SU-DHL-6 (cell line): ENCODE measurements at regions not wholly inside any gene's neighbourhood (a gene's known extent, or its start where the extent isn't known, plus 50 kb on each side); places are given as distances from the start of the nearest gene placed in this dataset.

ENCODE experiments used
- H2AFZ ChIP-seq: fragments of 200-600 bp; sonication (generic); 2 replicates; pipeline ENCODE4 v1.6.1; 2014; ENCODE audit warnings: low read depth, mild to moderate bottlenecking, moderate library complexity, mixed read lengths, antibody characterized with exemption, low read length; ENCODE audit not compliant: severe bottlenecking
- H3F3A ChIP-seq: fragments of 200-600 bp; shearing (Covaris generic); 2 replicates; pipeline ENCODE4 v1.6.0; 2016; ENCODE audit warnings: antibody characterized with exemption, mild to moderate bottlenecking; ENCODE audit not compliant: insufficient read depth
- H3K27ac ChIP-seq: fragments of 200-600 bp; sonication (generic); 2 replicates; pipeline ENCODE4 v1.5.1; 2016; ENCODE audit warnings: low read depth, mild to moderate bottlenecking, low read length, moderate library complexity, mixed read lengths
- H3K27me3 ChIP-seq: fragments of 200-600 bp; sonication (generic), shearing (Covaris generic); 2 replicates; pipeline ENCODE4 v1.6.0; 2014; ENCODE audit warnings: mild to moderate bottlenecking, low read length
- H3K36me3 ChIP-seq: fragments of 200-600 bp; sonication (generic); 2 replicates; pipeline ENCODE4 v1.6.1; 2014; ENCODE audit warnings: mild to moderate bottlenecking, low read length, mixed read lengths
- H3K4me2 ChIP-seq: fragments of 300-600, 200-600 bp; shearing (Covaris generic), sonication (generic); 2 replicates; pipeline ENCODE4 v1.6.0; 2014; ENCODE audit warnings: low read length, low read depth, mild to moderate bottlenecking; ENCODE audit not compliant: poor library complexity, severe bottlenecking
- H3K4me3 ChIP-seq: fragments of 200-600 bp; sonication (generic); 2 replicates; pipeline ENCODE4 v1.5.1; 2014; ENCODE audit warnings: antibody characterized with exemption, low read length, mild to moderate bottlenecking, mixed read lengths; ENCODE audit not compliant: insufficient read depth, poor library complexity, severe bottlenecking
- H3K79me2 ChIP-seq: fragments of 200-600 bp; sonication (generic); 2 replicates; pipeline ENCODE4 v1.6.1; 2014; ENCODE audit warnings: mild to moderate bottlenecking, low read length, moderate library complexity; ENCODE audit not compliant: insufficient read depth
- H3K9ac ChIP-seq: fragments of 200-600 bp; sonication (generic); 2 replicates; pipeline ENCODE4 v1.7.0; 2014; ENCODE audit warnings: mild to moderate bottlenecking, low read length
- H3K9me2 ChIP-seq: fragments of 200-600 bp; sonication (generic); replicated peaks from 2 replicates; pipeline ENCODE4 v1.6.1; 2014; ENCODE audit warnings: low read length; ENCODE audit not compliant: insufficient read depth
- H3K9me3 ChIP-seq: fragments of 200-600 bp; sonication (generic); 2 replicates; pipeline ENCODE4 v1.6.1; 2014; ENCODE audit warnings: low read length, mixed read lengths; ENCODE audit not compliant: insufficient read depth
- H4K20me1 ChIP-seq: fragments of 200-600 bp; sonication (generic); 2 replicates; pipeline ENCODE4 v1.6.1; 2014; ENCODE audit warnings: low read depth, mild to moderate bottlenecking, antibody characterized with exemption, low read length, moderate library complexity, mixed read lengths
- EZH2phosphoT487 ChIP-seq: fragments of 200-600 bp; sonication (generic), shearing (Covaris generic); conservative IDR thresholded peaks from 2 replicates; pipeline ENCODE4 v1.6.1; 2018; ENCODE audit warnings: mild to moderate bottlenecking, antibody characterized with exemption, low read length, moderate library complexity, mixed read lengths
- TF ChIP-seq, protein P1 (sequence below): fragments of 200-600 bp; sonication (generic); IDR thresholded peaks from one replicate; pipeline ENCODE4 v1.5.1; 2017; ENCODE audit warnings: antibody characterized with exemption, mild to moderate bottlenecking, low read length, moderate library complexity; ENCODE audit not compliant: insufficient read depth, poor library complexity, severe bottlenecking

DNA sequence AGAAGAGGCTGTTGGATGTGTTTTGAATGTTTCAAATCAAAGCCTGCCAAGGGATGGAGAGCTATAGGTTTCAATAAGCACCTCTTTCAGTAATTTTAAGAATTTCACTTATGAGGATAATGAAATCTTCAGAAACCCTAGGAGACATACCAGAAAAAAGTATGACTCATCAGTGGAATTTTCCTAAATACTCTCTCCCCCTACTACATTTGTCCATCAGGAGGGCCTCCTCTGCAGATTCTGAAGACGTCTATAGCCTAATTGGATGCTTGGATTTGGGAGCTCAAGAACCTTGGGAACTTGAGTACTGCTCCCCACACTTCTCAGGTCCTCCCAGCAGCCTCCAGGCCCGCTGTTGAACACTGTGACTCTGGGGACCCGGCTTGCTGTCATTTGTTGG lies 374.3 kb downstream of the SLC4A3 start:
- no peak overlapping the region for H2AFZ ChIP-seq
- no peak overlapping the region for H3K9ac ChIP-seq
- no peaks in the 10 kb centered on the region for H3K9me2 ChIP-seq
- no peaks in the 10 kb centered on the region for H3K27me3 ChIP-seq
- H3F3A ChIP-seq, result no peaks in the 10 kb centered on the region
- no peak overlapping the region for H3K27ac ChIP-seq
- H4K20me1 ChIP-seq, result no peaks in the 10 kb centered on the region
- TF ChIP-seq, protein P1, sequence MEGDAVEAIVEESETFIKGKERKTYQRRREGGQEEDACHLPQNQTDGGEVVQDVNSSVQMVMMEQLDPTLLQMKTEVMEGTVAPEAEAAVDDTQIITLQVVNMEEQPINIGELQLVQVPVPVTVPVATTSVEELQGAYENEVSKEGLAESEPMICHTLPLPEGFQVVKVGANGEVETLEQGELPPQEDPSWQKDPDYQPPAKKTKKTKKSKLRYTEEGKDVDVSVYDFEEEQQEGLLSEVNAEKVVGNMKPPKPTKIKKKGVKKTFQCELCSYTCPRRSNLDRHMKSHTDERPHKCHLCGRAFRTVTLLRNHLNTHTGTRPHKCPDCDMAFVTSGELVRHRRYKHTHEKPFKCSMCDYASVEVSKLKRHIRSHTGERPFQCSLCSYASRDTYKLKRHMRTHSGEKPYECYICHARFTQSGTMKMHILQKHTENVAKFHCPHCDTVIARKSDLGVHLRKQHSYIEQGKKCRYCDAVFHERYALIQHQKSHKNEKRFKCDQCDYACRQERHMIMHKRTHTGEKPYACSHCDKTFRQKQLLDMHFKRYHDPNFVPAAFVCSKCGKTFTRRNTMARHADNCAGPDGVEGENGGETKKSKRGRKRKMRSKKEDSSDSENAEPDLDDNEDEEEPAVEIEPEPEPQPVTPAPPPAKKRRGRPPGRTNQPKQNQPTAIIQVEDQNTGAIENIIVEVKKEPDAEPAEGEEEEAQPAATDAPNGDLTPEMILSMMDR, result no peak
- no peak for TF ChIP-seq EZH2phosphoT487
- H3K9me3 ChIP-seq, result no peaks in the 10 kb centered on the region
- no peak overlapping the region for H3K4me2 ChIP-seq
- no peak overlapping the region for H3K4me3 ChIP-seq
- no peaks in the 10 kb centered on the region for H3K79me2 ChIP-seq
- H3K36me3 ChIP-seq, result no peaks in the 10 kb centered on the region

DNA sequence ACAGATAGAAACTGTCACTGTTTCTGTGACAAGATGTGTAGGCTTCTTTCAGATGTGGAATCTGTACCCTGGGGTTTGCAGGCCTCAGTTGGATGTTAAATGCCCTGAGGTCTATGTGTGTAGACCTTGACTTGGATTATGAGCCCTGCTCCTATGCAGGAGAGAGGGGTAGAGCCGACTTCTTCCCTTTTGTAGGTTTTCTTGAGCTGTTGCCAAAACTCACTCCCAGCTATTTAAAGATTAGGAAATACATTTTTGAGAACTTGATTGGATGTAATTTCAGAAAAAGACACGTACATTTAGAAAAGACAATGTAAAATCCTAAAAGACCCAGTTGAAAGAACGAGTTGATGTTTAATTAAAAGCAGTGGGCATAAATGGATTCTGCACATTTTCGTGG lies 374.8 kb downstream of the SLC4A3 start:
- Histone ChIP-seq H3K9me3 (no peaks in the 10 kb centered on the region), H3K27ac (no peak overlapping the region), H3K9me2 (no peaks in the 10 kb centered on the region), H3K4me3 (no peak overlapping the region), H3F3A (no peaks in the 10 kb centered on the region), H2AFZ (no peak overlapping the region), H4K20me1 (no peaks in the 10 kb centered on the region), H3K79me2 (no peaks in the 10 kb centered on the region), H3K9ac (no peak overlapping the region), H3K36me3 (no peaks in the 10 kb centered on the region), H3K4me2 (no peak overlapping the region), H3K27me3 (no peaks in the 10 kb centered on the region)
- TF ChIP-seq, protein P1, result no peak
- TF ChIP-seq EZH2phosphoT487, result no peak

DNA sequence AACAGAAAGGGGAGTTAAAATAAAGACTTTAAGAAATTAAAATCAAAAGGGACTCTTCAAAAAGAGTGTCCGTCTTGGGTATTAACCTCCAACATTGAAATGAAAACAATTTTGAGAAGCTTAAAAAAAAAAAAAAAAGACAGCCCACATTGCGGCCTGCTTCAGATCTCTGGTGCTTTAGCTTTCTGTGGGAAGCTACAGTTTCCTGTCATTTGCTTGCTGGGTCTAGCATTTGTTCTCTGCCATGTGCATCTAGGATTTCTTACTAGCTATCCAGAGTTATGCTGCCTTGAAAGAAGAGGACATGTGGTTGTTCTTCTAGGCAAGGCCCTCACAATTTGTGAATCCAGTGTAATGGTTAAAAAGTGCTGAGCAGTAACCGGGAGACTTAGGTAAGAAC lies 375.3 kb downstream of the SLC4A3 start:
- TF ChIP-seq EZH2phosphoT487, result no peak
- TF ChIP-seq, protein P1, result no peak
- Histone ChIP-seq H3F3A (no peaks in the 10 kb centered on the region), H3K9me2 (no peaks in the 10 kb centered on the region)

More for the DNA sequence above, 375.3 kb downstream of the SLC4A3 start:
- Histone ChIP-seq H3K9me3 (no peaks in the 10 kb centered on the region), H3K27me3 (no peaks in the 10 kb centered on the region), H3K36me3 (no peaks in the 10 kb centered on the region), H3K9ac (no peak overlapping the region), H3K79me2 (no peaks in the 10 kb centered on the region), H3K4me2 (no peak overlapping the region), H3K4me3 (no peak overlapping the region), H4K20me1 (no peaks in the 10 kb centered on the region), H2AFZ (no peak overlapping the region), H3K27ac (no peak overlapping the region)
